Retina (tissue), 1 donor: ENCODE measurements at regions not wholly inside any gene's neighbourhood (a gene's known extent, or its start where the extent isn't known, plus 50 kb on each side); places are given as distances from the start of the nearest gene placed in this dataset.

Experiments used
- DNase-seq: peaks from one replicate; pipeline ENCODE4 v3.0.0-alpha.2; 2016

DNA sequence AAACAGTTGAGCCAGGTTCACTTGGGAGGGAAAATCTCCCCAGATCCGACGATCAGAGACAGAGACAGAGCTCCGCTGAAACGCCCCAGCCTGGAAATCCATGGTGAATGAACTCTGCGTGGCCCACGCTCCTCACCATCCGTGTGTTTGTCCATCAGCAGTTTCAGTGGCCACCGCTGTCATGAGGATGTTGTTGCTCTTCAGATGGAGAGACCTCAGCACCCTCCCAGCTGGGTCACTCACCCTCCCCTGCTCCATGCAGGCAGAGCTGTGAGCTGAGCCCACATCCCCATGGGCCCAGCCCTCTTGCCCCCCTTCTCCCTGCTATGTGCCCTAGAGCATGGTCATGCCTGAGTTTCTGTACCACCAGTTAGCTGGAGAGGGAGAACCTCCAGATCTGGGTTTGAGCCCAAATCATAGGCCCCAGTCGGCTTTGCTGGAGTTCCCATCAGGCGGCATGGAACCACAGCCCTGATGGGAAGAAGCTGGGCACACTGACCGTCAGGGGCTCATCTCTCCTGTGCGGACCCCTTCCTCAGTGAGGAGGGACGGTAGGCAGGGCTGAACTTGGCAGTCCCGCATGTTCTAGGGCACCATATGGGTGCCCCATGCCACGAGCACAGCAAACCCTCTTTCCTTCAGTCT is 154.4 kb upstream of the COL5A1 start:
- no peak for DNase-seq

DNA sequence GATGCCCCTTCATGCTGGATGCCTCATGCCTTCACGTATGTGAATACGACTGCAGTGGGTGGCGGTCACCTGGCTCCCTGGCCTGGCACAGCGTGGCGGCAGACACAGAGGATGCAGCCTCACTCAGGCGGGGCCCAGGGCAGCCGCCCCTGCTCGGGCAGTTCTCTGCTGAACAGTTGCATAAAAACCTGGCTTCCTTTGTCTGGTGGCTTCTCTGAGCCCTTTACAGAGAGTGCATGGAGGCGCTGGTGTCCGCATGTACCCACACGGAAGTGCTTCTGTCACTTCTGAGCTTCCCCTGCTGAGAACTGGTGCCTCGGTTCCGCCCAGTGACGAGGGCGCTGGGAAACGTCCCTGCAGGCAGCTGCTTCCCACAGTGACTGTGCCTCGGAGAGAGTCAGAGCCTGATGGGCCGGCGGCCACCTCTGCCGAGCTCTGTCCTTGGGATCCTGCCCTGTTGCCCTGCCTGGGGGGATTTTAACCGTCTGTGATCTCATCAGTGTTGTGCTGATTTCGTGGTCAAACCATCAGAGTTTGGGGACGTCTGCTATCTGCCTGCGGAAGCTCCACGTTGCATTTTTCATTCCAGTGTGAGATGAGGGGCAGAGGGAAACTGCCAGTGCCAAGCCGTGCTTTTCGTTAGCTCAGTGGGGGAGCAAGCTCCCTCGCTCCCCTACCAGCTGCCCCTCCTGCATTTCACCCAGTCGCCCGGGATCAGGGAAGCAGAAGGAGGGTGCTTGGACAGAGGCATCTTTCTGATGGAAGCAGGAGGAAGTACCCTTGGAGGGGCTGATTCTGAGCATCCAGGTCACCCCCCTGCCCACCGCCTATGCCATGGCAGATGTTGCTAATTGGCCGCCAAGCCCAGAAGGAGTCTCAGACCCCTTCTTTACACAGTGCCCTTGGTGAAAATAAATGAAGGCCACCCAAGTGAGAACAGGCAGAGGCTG is 153.0 kb upstream of the COL5A1 start:
- peak; percentile 48 for DNase-seq

DNA sequence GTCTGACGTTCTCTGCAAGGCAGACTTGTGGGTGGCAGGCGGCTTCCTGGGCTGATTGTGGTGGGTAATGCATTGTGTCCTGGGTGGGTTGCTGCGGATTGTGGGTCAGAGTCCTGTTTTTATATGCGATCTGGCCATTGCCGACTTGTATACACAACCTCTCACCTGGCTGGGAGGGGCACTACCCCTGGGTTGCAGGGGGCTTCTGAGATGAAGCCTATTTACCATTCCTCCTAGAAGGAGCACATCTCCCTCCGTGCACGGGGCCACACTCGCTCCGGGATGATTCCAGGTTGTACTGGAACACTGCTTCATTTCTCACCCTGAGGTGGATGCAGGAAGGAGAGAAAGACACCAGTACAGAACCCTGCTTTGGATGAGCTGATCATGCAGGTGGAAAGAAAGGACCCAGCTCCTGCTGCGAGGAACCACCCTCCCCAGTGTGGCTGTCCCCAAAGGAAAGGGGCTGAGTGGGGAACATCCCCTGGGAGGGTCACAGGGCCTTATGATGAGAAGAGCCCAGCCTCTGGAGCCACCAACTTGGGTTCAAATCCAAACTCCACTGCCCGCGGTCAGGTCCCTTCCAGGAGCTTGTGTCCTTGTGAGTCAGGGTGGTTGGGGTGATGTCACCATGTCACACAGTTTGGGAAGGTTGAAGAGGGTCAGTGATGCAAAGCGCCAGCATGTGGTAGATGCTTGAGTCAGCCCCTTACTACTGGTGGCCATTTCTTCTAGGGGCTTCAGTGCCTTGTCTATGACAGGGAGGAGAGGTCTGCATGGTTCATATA is 151.8 kb upstream of the COL5A1 start:
- DNase-seq, result no peak

DNA sequence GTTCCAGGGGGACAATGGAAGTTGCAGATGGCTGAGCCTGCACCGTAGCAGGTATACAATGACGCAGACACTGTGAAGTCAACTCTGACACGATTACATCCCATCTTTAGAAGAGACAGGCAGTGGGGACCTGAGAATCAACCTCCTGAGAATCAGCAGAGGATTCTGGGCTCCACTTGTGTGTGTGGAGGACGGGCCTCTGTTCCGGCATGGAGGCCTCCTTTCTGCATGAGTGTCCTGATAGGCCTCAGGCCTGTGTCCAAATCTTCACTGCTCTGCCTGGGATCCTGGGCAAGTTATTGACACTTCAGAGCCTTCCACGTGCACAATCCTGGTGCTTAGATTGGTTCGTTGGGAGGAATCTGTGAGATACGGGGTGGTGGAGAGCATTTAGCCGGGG is 151.2 kb upstream of the COL5A1 start:
- DNase-seq, result no peak

DNA sequence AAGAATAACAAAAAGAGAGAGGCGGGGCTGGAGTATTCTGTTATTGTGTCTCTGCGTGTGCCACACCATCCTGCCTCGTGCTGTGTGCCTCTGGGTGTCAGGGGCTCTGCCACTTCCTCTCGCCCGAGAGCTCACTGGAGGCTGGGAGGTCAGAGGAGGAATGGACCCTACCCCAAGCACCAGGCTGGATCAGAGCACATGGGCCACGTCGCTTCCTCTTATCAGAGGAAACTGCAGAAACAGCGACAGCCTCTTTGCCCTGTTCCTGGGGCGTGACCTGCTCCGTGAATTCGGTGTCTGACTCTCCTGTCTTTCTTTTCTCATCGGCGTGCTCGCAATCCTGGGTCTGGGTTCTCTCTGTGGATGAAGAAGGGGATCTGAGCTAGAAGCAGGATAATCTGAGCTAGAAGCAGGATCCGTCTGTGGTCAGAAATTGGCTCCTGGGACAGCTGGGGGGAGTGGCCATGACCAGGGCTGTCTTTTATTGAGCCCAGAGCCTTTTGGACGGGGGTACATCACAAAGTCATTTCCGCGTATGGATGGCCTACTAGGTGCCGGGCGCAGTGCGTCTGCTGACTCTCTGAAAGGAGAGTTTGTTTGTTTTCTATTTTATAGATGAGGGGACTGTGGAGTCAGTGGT is 150.3 kb upstream of the COL5A1 start:
- DNase-seq, result no peak

DNA sequence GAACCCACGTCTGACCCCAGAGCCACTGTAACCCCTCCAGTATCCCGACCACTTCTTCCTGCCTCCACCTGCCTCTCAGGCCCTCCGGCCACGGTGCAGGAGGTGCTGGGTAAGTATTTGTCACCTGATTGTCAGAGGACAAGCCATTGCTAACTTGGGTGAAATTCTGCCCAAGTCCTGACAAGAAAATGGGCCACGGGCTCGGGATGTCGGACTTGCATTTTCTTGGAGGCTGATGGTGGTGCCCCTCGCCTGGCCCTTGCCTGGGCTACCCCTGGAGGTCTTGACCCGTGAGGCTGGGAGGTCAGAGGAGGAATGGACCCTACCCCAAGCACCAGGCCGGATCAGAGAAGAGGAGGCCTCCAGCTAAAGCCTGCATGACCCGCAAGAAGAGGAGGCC is 149.7 kb upstream of the COL5A1 start:
- DNase-seq, result no peak

DNA sequence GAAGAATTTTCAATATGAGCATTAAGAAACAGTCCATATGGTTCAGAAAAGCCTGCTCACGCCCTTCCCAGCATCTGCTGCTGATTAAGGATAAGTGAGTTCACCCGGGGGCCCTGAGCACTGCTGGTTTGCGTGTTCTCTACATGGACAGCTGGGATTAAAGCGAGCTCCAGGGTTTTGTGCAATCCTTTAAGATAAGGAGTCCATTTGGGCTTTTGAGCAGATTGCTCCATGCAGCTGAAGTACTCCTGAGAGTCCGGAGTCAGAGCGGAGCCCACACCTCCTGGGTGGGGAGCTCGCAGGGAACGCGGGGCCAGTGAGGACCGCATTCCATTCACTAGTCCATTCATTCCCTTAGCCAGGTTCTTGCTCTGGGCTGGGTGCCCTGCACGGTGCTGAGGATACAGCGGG is 149.3 kb upstream of the COL5A1 start:
- DNase-seq, result peak; percentile 38

DNA sequence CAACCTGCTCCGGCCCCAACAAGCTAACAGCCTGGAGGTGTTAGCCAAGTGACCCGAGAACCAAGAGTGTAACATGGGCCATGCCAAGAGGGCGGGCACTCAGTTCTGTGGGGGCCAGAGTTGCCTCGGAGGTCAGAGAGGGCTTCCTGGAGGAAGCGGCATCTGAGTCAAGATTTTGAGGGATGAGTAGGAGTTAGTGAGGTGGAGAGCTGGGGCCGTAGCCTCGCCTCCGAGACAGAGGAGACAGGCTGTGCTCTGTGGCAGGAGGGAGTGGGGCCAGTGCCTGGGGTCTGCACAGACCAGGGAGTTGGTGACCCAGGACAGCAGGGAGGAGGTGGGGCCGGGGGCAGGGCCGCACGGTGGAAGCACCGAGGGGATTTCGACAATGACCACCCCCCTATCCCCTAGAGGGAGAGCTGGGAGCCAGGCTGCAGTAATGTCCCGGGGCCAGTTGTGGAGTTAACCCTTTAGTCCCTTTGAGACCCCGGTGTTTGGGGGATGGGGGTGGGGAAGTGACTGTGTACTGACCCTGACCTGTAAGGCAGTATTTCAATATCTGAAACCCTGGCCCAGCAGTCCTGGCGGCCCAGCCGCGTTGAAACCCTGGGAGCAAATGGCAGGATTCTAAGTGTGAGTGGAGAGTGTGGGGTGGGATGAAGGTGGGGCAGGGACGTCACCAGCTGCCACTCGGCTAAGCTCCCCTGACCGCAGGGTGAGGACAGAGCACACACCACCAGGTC is 148.7 kb upstream of the COL5A1 start:
- DNase-seq, result no peak

DNA sequence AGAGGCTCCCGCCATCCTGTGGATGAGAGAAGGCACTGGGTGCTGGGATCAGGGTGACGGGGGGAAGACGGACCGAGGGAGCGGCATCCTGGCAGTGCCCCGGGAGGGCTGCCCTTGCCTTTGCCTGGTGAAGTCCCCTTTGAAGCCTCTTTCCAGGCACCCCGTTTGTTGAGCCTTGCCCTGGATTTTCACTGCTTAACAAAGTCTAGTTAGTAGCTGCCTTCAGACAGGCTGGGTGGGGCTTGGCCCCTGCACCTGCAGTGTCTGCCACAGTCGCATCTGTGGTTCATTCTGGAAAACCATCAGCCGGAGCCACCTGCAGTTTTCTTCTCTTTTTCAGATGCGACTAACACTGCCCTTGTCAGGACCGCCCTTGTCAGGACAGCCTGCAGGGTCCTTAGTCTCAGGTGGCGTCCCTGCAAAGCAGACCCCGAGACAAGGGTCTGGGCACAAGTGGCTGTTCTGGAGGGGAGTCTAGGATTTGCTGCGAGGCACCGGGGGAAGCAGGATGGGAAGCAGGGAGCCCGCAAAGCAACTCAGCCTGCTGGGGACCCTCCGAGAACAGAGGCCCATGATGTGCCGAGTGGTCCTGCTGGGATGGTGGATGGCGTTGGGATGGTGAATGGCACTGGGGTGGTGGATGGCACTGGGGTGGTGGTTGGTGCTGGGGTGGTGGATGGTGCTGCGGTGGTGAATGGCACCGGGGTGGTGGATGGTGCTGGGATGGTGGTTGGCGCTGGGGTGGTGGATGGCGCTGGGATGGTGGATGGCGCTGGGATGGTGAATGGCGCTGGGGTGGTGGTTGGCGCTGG is 147.9 kb upstream of the COL5A1 start:
- DNase-seq, result no peak

DNA sequence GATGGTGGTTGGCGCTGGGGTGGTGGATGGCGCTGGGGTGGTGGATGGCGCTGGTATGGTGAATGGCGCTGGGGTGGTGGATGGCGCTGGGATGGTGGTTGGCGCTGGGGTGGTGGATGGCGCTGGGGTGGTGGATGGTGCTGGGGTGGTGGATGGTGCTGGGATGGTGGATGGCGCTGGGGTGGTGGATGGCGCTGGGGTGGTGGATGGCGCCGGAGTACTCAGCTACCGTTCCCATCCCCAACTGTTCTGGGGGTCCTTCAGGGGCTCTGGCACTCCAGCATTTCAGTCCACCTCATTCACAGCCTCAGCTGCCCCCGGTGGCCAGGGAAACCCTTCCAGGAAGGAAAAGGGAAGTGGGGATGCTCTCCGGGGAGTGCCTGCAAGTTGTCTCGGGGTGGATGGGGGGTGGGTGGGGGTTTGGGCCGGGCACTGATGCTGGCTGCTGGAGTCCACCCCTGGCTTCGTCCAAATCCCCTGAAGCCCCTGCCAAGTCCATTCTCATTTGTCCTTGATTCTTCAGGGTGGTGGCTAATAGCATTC is 147.3 kb upstream of the COL5A1 start:
- no peak for DNase-seq

DNA sequence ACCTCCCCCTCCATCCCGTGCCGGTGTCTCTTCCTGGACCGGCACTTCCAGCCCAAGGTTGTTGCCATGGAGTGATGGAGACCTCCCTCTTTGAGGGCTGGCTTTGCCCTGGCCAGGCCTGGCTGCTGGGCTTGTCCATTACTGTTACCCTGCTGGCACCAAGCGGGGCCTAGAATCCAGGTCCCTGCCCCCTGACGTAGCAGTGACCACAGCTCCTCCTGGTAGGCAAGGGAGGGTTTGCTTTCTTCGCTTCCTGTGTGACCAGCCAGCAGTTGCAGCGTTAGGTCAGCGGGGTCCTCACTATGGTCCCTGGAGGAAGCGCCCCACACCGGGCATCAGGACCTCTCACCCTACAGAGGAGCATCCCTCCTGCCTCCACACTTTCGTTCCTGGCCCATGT is 146.7 kb upstream of the COL5A1 start:
- DNase-seq, result no peak

DNA sequence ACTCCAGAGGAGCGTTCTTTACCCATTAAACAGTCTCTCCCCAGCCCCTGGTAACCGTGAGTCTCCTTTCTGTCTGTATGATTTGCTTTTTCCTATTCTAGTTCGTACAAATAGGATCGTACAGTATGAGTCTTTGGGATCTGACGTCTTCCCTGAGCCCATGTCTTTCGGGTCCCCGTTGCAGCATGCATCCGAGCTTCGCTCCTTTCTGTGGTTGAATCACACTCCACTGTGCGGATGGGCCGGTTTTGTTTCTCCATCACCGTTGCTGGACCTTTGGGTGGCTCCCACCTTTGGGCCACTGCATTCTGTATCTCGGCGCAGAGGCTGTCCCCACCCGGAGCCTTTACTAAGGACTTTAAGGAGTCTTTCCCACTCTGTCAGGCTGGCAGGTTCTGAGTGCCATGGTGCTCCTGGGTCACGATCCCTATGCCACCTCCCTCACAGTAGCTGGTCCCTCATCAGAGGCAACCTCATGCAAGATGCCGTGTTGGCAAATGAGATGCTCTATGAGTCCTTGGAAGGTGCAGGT is 145.7 kb upstream of the COL5A1 start:
- DNase-seq, result no peak

DNA sequence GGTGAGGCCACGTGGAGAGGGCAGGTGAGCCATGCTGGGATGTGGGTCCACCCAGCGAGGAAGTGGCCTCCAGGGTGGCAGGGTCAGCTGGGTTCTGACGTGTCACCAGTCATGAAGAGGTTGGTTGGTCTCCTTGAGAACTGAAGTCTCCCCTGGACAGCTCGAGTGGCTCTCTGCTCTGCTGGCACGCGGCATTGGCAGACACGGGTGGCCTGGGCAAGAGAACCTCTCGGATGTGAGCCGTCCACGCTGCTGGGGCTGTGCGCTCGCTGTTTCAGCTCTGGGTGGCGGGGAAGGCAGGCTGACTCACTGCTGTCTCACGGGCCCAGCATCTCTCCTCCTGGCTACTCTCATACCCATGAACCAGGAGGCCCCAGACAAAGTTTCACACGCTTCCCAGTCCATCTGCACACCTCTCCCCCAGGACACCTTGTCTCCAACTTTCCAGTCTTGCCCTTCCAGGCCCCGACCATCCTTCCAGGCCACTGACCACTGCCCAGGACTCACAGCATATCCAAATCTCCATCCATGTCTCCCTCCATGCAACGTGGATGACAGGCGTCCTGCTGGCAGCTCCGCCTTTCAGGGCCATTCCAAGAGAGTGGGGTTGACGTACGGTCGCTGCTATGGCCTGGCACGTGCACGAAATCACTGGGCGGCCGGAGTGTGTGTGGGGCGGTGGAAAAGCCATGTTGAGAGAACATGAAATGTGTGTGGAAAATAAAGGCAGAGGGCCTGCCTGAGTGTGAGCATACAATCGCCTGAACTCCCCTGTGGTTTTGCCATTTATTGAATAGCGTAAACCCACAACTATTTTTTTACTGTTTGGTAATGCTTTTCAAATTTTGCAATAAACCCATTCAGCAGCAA is 145.0 kb upstream of the COL5A1 start:
- DNase-seq, result no peak

DNA sequence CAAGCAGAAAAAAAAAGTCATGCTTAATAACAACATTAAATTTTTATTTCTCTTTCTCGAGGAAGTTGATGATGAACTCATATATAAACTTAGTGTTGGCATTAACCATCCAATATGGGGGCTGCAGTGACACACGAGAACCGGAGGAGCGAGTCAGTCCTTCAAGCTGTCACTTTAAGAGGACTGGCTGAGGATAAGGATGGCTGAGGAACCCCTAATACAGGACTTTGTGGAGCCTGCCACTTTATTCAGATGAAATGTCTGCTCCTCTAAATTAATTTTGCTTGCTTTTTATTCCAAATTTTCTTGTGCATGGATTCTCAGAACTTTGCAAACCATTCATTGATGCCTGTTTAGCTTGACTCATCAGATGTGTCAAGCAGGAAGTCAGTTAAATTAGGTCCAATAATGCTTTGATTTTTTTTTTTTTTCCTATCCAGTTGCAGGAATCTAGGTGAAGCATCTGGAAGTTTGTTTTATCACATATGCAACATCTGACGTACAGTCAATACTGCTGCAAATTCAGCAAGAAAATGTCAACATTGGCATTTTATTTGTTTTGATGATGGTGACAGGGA is 144.2 kb upstream of the COL5A1 start:
- no peak for DNase-seq

DNA sequence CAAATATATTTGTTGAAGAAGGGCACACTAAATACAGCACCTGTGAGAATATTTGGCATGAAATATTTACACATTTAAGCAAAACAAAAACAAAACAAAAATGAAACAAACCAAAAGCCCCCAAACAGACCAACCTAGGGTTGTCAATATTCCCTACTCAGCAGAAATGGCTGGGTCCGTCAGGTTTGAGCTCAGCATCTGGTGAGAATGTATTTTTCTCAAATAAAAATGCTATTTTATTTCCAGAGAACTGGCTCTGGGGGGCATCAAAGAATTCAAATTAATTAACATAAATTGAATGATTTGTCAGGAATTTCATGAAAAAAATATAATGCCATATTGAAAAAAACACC is 142.8 kb upstream of the COL5A1 start:
- DNase-seq, result no peak

DNA sequence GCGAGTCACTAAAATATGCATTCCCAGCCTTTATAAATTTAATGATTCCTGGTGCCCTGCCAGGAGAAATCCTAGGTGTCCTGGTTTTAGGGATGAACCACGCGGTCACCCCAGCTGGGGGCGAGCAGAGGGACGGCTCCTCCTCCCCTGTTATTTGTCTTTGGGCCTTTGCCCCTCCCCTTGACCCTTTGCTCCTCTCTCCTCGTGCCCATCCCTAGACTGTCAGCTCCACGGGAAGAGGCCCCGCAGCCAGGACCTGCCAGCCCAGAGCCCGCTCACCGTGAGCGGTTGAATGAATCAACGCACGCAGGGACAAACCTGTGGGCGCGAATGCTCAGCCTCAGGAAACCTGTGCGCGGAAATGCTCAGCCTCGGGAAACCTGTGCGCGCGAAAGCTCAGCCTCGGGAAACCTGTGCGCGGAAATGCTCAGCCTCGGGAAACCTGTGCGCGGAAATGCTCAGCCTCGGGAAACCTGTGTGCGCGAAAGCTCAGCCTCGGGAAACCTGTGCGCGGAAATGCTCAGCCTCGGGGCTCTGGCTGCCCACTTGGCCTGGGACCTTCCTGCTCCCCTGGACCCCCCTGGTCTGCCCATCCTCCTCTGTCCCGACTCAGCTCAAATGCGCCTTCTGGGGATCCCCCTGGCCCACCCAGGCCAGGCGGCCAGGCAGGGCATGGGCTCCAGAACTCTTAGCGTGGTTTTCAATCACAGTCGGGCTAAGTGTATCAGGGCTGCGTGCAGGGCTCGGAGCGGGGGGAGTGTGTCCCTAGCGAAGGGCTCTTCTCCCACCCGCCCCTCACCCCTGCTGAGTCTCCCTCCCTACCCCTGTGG is 140.5 kb upstream of the COL5A1 start:
- DNase-seq, result peak; percentile 39

DNA sequence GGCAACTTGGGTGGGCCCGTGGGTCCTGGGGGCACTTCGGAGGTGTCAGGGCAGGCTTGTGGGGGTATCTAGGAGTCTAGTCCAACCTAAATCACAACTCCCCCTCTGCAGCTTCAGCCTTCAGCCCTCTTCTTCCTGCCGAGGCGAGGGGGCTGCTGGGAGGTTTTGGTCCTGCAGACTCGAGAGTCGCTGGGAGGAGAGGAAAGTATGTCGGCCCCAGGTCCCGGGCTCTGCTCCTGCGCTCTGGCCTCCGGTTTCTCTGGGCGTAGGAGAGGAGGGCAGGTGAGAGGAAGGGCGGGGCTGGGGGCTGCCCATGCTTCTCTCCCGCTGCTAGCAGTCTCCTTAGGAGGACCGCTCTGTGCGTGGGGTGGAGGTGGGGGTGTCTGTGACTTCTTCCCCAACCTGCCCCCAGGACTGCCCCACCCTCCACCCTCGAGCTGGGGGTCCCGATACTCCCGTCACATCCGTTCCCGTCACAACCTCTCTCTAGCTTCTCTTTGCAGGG is 139.8 kb upstream of the COL5A1 start:
- no peak for DNase-seq

DNA sequence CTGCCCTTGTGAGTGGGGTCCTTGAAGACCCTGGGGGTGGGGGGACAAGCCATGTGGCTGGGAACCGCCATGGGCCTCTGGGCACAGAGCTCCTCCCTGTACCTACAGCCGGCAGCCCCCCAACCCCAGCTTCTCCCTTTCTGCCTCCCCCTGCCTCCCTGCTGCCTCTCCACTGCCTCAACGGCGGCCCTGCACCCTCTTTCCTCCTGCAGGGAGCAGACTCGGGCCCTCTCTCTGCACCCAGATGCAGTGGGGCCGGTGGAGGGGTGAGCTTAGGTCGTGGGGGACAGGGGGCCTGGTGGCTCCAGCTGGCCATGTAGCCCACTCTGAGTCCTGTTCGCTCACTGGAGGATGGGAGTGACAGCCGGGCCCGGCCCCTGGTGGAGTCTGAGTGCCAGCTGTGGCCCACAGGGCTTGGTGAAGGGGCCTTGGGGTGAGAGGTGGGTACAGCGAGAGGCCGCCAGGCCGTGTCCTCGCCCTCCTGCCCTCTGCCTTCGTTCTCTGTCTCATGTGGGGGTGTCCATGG is 139.3 kb upstream of the COL5A1 start:
- no peak for DNase-seq
